ENCODE measurements at regions not wholly inside any gene's neighbourhood (a gene's known extent, or its start where the extent isn't known, plus 50 kb on each side); places are given as distances from the start of the nearest gene placed in this dataset.

DNA sequence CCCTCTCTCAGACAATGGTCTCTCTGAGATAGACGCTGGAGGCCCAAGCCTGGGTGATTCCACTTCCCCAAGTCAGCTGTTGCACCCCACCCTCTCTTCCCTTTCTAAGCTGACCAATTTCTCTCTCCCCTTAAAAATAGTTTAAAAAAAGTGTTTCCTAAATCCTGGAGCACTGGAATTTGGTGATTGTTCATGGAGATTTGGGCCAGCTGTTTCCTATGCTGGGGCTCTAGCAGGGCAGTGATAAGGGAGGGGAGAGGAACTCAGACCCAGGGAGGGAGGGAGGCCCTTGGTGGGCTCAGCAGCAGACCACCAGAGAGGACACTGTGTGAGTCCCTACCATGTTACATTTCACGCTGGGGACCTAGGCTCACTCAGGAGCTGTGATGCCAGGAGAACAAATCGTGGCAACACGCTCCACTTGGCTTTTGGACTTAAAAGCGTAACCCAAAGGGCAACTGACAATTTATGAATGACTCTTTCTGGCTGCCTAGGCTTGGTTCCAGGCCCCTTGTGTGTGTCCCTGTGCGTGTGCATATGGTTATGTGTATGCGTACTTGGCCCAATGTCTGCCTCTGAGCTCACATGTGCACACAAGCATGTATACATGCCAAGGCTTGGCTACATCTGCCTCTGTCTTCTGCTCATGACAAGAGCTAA is 59.8 kb upstream of the INSYN1 start:
- H3K4me3 ChIP-seq: no peak overlapping the region
- no peak for DNase-seq
- H3K27me3 ChIP-seq (ENCODE audit: low read depth): no peaks in the 10 kb centered on the region
- peaks cover 13% of the 10 kb centered on the region for H3K4me1 ChIP-seq
- intact Hi-C loops (cut with micrococcal nuclease): no loop called here
- no peak overlapping the region for H3K27ac ChIP-seq (replicated peaks)
- no peaks in the 10 kb centered on the region for H3K36me3 ChIP-seq
- TF ChIP-seq, protein P1, sequence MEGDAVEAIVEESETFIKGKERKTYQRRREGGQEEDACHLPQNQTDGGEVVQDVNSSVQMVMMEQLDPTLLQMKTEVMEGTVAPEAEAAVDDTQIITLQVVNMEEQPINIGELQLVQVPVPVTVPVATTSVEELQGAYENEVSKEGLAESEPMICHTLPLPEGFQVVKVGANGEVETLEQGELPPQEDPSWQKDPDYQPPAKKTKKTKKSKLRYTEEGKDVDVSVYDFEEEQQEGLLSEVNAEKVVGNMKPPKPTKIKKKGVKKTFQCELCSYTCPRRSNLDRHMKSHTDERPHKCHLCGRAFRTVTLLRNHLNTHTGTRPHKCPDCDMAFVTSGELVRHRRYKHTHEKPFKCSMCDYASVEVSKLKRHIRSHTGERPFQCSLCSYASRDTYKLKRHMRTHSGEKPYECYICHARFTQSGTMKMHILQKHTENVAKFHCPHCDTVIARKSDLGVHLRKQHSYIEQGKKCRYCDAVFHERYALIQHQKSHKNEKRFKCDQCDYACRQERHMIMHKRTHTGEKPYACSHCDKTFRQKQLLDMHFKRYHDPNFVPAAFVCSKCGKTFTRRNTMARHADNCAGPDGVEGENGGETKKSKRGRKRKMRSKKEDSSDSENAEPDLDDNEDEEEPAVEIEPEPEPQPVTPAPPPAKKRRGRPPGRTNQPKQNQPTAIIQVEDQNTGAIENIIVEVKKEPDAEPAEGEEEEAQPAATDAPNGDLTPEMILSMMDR (IDR thresholded peaks at IDR 0.05; ENCODE audit: borderline replicate concordance): no peak
- H3K9me3 ChIP-seq (replicated peaks): no peaks in the 10 kb centered on the region

GRCh38 chr15:73813589-73813988 is 59.8 kb upstream of the TBC1D21 start:
- no peak for DNase-seq
- TF ChIP-seq, protein P1 (IDR thresholded peaks at IDR 0.05; ENCODE audit: borderline replicate concordance): no peak
- H3K9me3 ChIP-seq (replicated peaks): no peaks in the 10 kb centered on the region
- no peaks in the 10 kb centered on the region for H3K27me3 ChIP-seq (ENCODE audit: low read depth)
- no peak overlapping the region for H3K4me3 ChIP-seq
- intact Hi-C loops (cut with micrococcal nuclease): no loop called here
- no peak overlapping the region for H3K27ac ChIP-seq (replicated peaks)
- H3K4me1 ChIP-seq: peaks cover 13% of the 10 kb centered on the region
- no peaks in the 10 kb centered on the region for H3K36me3 ChIP-seq

GRCh38 chr15:73818308-73818985 is 54.9 kb upstream of the TBC1D21 start:
- no peaks in the 10 kb centered on the region for H3K4me1 ChIP-seq
- H3K27ac ChIP-seq (replicated peaks): no peak overlapping the region
- H3K9me3 ChIP-seq (replicated peaks): no peaks in the 10 kb centered on the region
- no peak overlapping the region for H3K4me3 ChIP-seq
- no peak for DNase-seq
- TF ChIP-seq, protein P1 (IDR thresholded peaks at IDR 0.05; ENCODE audit: borderline replicate concordance): no peak
- H3K27me3 ChIP-seq (ENCODE audit: low read depth): no peaks in the 10 kb centered on the region
- H3K36me3 ChIP-seq: no peaks in the 10 kb centered on the region
- intact Hi-C loops (cut with micrococcal nuclease): no loop called here

- H3K27me3 ChIP-seq (ENCODE audit: low read depth): no peaks in the 10 kb centered on the region
- intact Hi-C loops (cut with micrococcal nuclease): no loop called here
- no peaks in the 10 kb centered on the region for H3K36me3 ChIP-seq
- DNase-seq: no peak
- H3K4me3 ChIP-seq: no peak overlapping the region
- no peaks in the 10 kb centered on the region for H3K4me1 ChIP-seq
- no peak overlapping the region for H3K27ac ChIP-seq (replicated peaks)
- TF ChIP-seq, protein P1 (IDR thresholded peaks at IDR 0.05; ENCODE audit: borderline replicate concordance): no peak
- H3K9me3 ChIP-seq (replicated peaks): no peaks in the 10 kb centered on the region
These were observed 52.2 kb upstream of the TBC1D21 start for GRCh38 chr15:73821181-73821580.

- no peaks in the 10 kb centered on the region for H3K9me3 ChIP-seq (replicated peaks)
- no peak overlapping the region for H3K4me3 ChIP-seq
- H3K27me3 ChIP-seq (ENCODE audit: low read depth): peaks cover 10% of the 10 kb centered on the region
- DNase-seq: no peak
- no peaks in the 10 kb centered on the region for H3K4me1 ChIP-seq
- TF ChIP-seq, protein P1 (IDR thresholded peaks at IDR 0.05; ENCODE audit: borderline replicate concordance): no peak
- intact Hi-C loops (cut with micrococcal nuclease): no loop called here
- no peak overlapping the region for H3K27ac ChIP-seq (replicated peaks)
- no peaks in the 10 kb centered on the region for H3K36me3 ChIP-seq
These were observed 50.4 kb upstream of the TBC1D21 start for GRCh38 chr15:73822998-73823397.

All from left ventricle myocardium inferior (tissue), 1 donor.